Loucy (cell line): ENCODE measurements at regions not wholly inside any gene's neighbourhood (a gene's known extent, or its start where the extent isn't known, plus 50 kb on each side); places are given as distances from the start of the nearest gene placed in this dataset.

Experiments used
- H2AFZ ChIP-seq: fragments of 200-600 bp; sonication (generic); 2 replicates; pipeline ENCODE4 v1.6.0; 2016; ENCODE audit warnings: antibody characterized with exemption, mild to moderate bottlenecking, low read length, moderate library complexity
- H3F3A ChIP-seq: fragments of 200-600 bp; 2 replicates; pipeline ENCODE4 v1.6.0; 2016; ENCODE audit warnings: antibody characterized with exemption, low read depth, mild to moderate bottlenecking
- H3K27me3 ChIP-seq: fragments of 200-600 bp; sonication (generic); 2 replicates; pipeline ENCODE4 v1.6.1; 2014; ENCODE audit warnings: low read length, mild to moderate bottlenecking; ENCODE audit not compliant: insufficient read depth, poor library complexity, severe bottlenecking
- H3K36me3 ChIP-seq: fragments of 200-600 bp; sonication (generic); 2 replicates; pipeline ENCODE4 v1.6.1; 2016; ENCODE audit warnings: low read length; ENCODE audit not compliant: insufficient read depth
- H3K4me1 ChIP-seq: fragments of 200-600 bp; sonication (generic); 2 replicates; pipeline ENCODE4 v1.5.1; 2014; ENCODE audit warnings: low read length, mild to moderate bottlenecking; ENCODE audit not compliant: insufficient read depth, poor library complexity, severe bottlenecking
- H3K4me2 ChIP-seq: fragments of 200-600 bp; sonication (generic); 2 replicates; pipeline ENCODE4 v1.6.0; 2014; ENCODE audit warnings: antibody characterized with exemption, low read length, low read depth, mild to moderate bottlenecking; ENCODE audit not compliant: poor library complexity, severe bottlenecking
- H3K4me3 ChIP-seq: fragments of 200-600 bp; sonication (generic); 2 replicates; pipeline ENCODE4 v1.5.1; 2014; ENCODE audit warnings: low read length, mild to moderate bottlenecking, mixed read lengths; ENCODE audit not compliant: poor library complexity, severe bottlenecking
- H3K79me2 ChIP-seq: fragments of 200-600 bp; sonication (generic); 2 replicates; pipeline ENCODE4 v1.6.1; 2014; ENCODE audit warnings: low read length; ENCODE audit not compliant: insufficient read depth
- H3K9ac ChIP-seq: fragments of 200-600 bp; sonication (generic); 2 replicates; pipeline ENCODE4 v1.6.0; 2014; ENCODE audit warnings: mild to moderate bottlenecking, low read depth, low read length, moderate library complexity; ENCODE audit not compliant: poor library complexity, severe bottlenecking
- H3K9me2 ChIP-seq: fragments of 200-600 bp; sonication (generic); replicated peaks from 2 replicates; pipeline ENCODE4 v1.6.1; 2016; ENCODE audit warnings: low read depth, low read length, mixed read lengths
- H3K9me3 ChIP-seq: fragments of 200-600 bp; sonication (generic); 2 replicates; pipeline ENCODE4 v1.6.1; 2014; ENCODE audit warnings: mild to moderate bottlenecking, antibody characterized with exemption, low read length, low read depth; ENCODE audit not compliant: insufficient read depth
- H4K20me1 ChIP-seq: fragments of 200-600 bp; sonication (generic); 2 replicates; pipeline ENCODE4 v1.6.0; 2014; ENCODE audit warnings: antibody characterized with exemption, low read length, mild to moderate bottlenecking; ENCODE audit not compliant: insufficient read depth, poor library complexity, severe bottlenecking
- CTCF ChIP-seq: fragments of 200-600 bp; sonication (generic); conservative IDR thresholded peaks from 2 replicates; pipeline ENCODE4 v1.5.1; 2014; ENCODE audit warnings: mild to moderate bottlenecking, antibody characterized with exemption, low read length
- EZH2phosphoT487 ChIP-seq: fragments of 200-600 bp; IDR thresholded peaks from 2 replicates; pipeline ENCODE4 v1.6.1; 2018; ENCODE audit warnings: antibody characterized with exemption, mild to moderate bottlenecking, moderate library complexity, borderline replicate concordance

- Histone ChIP-seq H3F3A (no peaks in the 10 kb centered on the region), H3K4me1 (no peaks in the 10 kb centered on the region)
These were observed 1603.3 kb upstream of the ZEB2 start for GRCh38 chr2:146123256-146123655.

GRCh38 chr2:146119586-146119985 lies 1599.7 kb upstream of the ZEB2 start:
- Histone ChIP-seq H3K27me3 (no peaks in the 10 kb centered on the region), H3K36me3 (no peaks in the 10 kb centered on the region), H3K9ac (no peak overlapping the region), H4K20me1 (no peaks in the 10 kb centered on the region), H3K4me1 (no peaks in the 10 kb centered on the region), H3F3A (no peaks in the 10 kb centered on the region), H3K4me3 (no peak overlapping the region), H2AFZ (no peak overlapping the region), H3K4me2 (no peak overlapping the region), H3K9me2 (no peaks in the 10 kb centered on the region), H3K9me3 (no peaks in the 10 kb centered on the region), H3K79me2 (no peaks in the 10 kb centered on the region)
- TF ChIP-seq CTCF (no peak), EZH2phosphoT487 (no peak)

More at GRCh38 chr2:146123256-146123655, 1603.3 kb upstream of the ZEB2 start:
- Histone ChIP-seq H4K20me1 (no peaks in the 10 kb centered on the region), H2AFZ (no peak overlapping the region), H3K36me3 (no peaks in the 10 kb centered on the region), H3K4me3 (no peak overlapping the region), H3K9me3 (no peaks in the 10 kb centered on the region), H3K9ac (no peak overlapping the region), H3K9me2 (no peaks in the 10 kb centered on the region), H3K27me3 (no peaks in the 10 kb centered on the region), H3K4me2 (no peak overlapping the region), H3K79me2 (no peaks in the 10 kb centered on the region)
- no peak for TF ChIP-seq CTCF
- TF ChIP-seq EZH2phosphoT487 = no peak

GRCh38 chr2:146108993-146109392 lies 1589.1 kb upstream of the ZEB2 start:
- TF ChIP-seq CTCF (no peak), EZH2phosphoT487 (no peak)
- Histone ChIP-seq H3K4me3 (no peak overlapping the region), H3K4me2 (no peak overlapping the region)

More at GRCh38 chr2:146108993-146109392, 1589.1 kb upstream of the ZEB2 start:
- Histone ChIP-seq H3K9me2 (no peaks in the 10 kb centered on the region), H3K27me3 (no peaks in the 10 kb centered on the region), H3K79me2 (no peaks in the 10 kb centered on the region), H4K20me1 (no peaks in the 10 kb centered on the region), H3K9ac (no peak overlapping the region), H3K9me3 (no peaks in the 10 kb centered on the region), H2AFZ (no peak overlapping the region), H3F3A (no peaks in the 10 kb centered on the region), H3K36me3 (no peaks in the 10 kb centered on the region), H3K4me1 (no peaks in the 10 kb centered on the region)
